ENCODE measurements at regions not wholly inside any gene's neighbourhood (a gene's known extent, or its start where the extent isn't known, plus 50 kb on each side); places are given as distances from the start of the nearest gene placed in this dataset.

DNA sequence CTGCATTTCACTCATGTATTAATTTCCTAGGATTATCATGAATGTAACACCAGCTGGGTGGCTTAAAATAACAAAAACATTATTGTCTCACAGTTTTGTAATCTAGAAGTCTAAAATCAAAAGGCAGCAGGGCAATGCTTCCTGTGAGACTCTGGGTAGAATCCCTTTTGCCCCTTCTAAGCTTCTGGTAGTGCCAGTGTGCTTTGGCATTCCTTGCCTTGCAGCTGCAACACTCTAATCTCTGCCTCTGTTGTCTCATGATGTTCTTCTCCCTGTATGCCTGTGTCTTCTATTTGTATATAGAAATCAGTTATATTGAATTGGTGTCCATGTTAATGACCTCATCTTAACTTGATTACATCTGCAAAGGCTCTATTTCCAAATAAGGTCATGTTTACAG is 1117.3 kb downstream of the PCDH18 start:
- TF ChIP-seq POLR2A (IDR thresholded peaks at IDR 0.05; ENCODE audit: low read length) (no peak), GATA1 (IDR thresholded peaks at IDR 0.05; ENCODE audit: low read depth, low read length) (no peak)

Measured in erythroblast (primary cell).